ENCODE measurements at regions not wholly inside any gene's neighbourhood (a gene's known extent, or its start where the extent isn't known, plus 50 kb on each side); places are given as distances from the start of the nearest gene placed in this dataset.
"Not testable (repeated sequence)": the region's sequence is repeated elsewhere in the genome, so short reads cannot be mapped to it uniquely, and the experiment has no call there.

- DNase-seq (ENCODE audit: low spot score) = no peak
These were observed 345.1 kb upstream of the PSMD7 start for GRCh38 chr16:73951481-73951880.

- no peak for DNase-seq (ENCODE audit: low spot score)
These were observed 346.9 kb upstream of the PSMD7 start for GRCh38 chr16:73949574-73950320.

- DNase-seq (ENCODE audit: low spot score) = no peak
These were observed 351.0 kb upstream of the PSMD7 start for GRCh38 chr16:73945631-73946030.

- DNase-seq (ENCODE audit: low spot score) = not testable (repeated sequence)
These were observed 353.4 kb upstream of the PSMD7 start for GRCh38 chr16:73943184-73943583.

- not testable (repeated sequence) for DNase-seq (ENCODE audit: low spot score)
These were observed 355.8 kb upstream of the PSMD7 start for GRCh38 chr16:73940786-73941185.

- DNase-seq (ENCODE audit: low spot score) = no peak
These were observed 372.7 kb upstream of the PSMD7 start for GRCh38 chr16:73923951-73924350.

GRCh38 chr16:73921295-73921694, 375.3 kb upstream of the PSMD7 start:
- DNase-seq (ENCODE audit: low spot score) = no peak

- DNase-seq (ENCODE audit: low spot score) = no peak
These were observed 379.6 kb upstream of the PSMD7 start for GRCh38 chr16:73916829-73917594.

GRCh38 chr16:73915935-73916334, 380.7 kb upstream of the PSMD7 start:
- no peak for DNase-seq (ENCODE audit: low spot score)

- no peak for DNase-seq (ENCODE audit: low spot score)
These were observed 381.5 kb upstream of the PSMD7 start for GRCh38 chr16:73915140-73915539.

GRCh38 chr16:73912850-73913249, 383.8 kb upstream of the PSMD7 start:
- DNase-seq (ENCODE audit: low spot score) = no peak

GRCh38 chr16:73912281-73912680, 384.3 kb upstream of the PSMD7 start:
- no peak for DNase-seq (ENCODE audit: low spot score)

GRCh38 chr16:73909529-73910035, 387.0 kb upstream of the PSMD7 start:
- no peak for DNase-seq (ENCODE audit: low spot score)

- DNase-seq (ENCODE audit: low spot score) = no peak
These were observed 405.5 kb upstream of the PSMD7 start for GRCh38 chr16:73891129-73891542.

- DNase-seq (ENCODE audit: low spot score) = no peak
These were observed 406.2 kb upstream of the PSMD7 start for GRCh38 chr16:73890186-73891128.

GRCh38 chr16:73888840-73889490, 407.6 kb upstream of the PSMD7 start:
- DNase-seq (ENCODE audit: low spot score) = no peak

GRCh38 chr16:73887911-73888310, 408.7 kb upstream of the PSMD7 start:
- DNase-seq (ENCODE audit: low spot score) = no peak

- DNase-seq (ENCODE audit: low spot score) = no peak
These were observed 410.2 kb upstream of the PSMD7 start for GRCh38 chr16:73886426-73886825.

- DNase-seq (ENCODE audit: low spot score) = no peak
These were observed 411.3 kb upstream of the PSMD7 start for GRCh38 chr16:73885319-73885718.

GRCh38 chr16:73883841-73884240, 412.8 kb upstream of the PSMD7 start:
- DNase-seq (ENCODE audit: low spot score) = no peak

GRCh38 chr16:73883126-73883525, 413.5 kb upstream of the PSMD7 start:
- no peak for DNase-seq (ENCODE audit: low spot score)

- no peak for DNase-seq (ENCODE audit: low spot score)
These were observed 414.0 kb upstream of the PSMD7 start for GRCh38 chr16:73882651-73883050.

All from ecto neural progenitor cell (in vitro differentiated cells).